NOMO-1 (cell line): ENCODE measurements at regions not wholly inside any gene's neighbourhood (a gene's known extent, or its start where the extent isn't known, plus 50 kb on each side); places are given as distances from the start of the nearest gene placed in this dataset.

Experiments used
- DNase-seq, 2 experiments: peaks; one replicate each; lab custom pipeline; 2025; ENCODE audit not compliant: unreplicated experiment in 2 of 2; lab: John Stamatoyannopoulos, UW

DNA sequence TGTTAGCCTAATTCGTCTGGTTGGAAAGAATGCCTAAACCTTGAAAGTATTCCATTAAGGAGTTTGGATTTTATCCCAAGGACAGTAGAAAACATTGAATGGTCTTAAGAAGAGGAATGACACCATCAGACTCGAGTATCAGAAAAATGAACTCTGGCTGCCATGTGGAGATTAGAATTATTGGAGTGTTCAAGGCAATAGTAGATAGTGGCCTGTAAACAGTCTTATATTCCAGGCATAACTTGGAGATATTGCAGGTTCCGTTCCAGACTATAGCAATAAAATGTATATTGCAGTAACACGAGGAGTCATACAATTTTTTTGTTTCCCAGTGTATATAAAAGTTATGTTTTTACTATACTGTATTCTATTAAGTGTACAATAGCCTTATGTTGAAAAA lies 130.9 kb downstream of the GDAP2 start:
- no peak for DNase-seq

DNA sequence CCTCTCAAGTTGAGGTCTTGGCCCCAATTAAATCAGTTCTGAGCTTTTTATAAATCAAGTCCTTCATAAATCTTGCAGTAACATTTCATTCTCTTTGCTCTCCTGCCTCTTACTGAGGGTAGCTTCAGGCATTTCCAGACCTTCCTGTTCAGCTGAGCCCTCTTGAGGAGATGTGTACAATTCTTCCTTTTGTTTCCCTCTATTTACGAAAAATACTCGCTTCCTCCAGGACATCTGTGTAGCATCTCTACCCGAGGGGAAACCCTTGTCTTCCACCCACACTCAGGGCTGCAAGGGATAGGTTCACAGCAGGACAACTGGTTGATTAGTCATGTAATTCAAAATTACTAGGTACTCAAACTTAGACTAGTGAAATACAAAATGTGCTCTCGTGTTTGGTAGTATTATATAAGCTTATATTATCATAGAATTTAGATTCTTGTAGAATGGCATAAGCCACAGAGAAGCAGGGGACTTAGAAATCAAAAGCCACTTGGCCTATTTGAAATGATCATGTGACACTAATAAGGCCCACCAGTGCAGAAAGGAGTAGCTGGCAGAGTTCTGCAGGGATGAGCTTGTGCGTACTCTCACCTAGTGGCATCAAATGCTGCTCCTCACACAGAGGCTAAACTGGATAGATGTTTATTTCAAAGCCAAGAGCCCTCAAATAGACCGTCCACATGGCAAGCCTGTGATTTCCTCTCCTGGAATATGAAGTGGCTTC lies 126.7 kb downstream of the GDAP2 start:
- DNase-seq = no peak

DNA sequence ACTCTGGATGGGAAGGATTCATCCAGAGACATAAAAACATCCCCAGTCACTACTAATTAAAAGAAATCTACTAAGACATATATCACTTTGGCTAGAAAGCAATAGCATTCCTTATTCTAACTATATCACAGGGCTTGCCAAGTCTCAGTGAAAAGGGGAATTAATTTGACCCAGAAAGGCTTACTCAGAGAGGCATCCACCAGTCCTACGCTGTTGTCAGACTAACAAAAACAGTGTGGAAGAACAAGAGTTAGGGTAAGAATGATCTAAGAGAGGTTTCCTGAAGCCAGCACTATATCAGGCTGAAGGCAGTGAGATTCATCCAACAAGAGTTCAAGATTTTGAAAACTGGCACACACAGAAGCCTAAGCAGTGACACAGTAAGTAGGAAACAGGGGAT lies 126.1 kb downstream of the GDAP2 start:
- DNase-seq = no peak

DNA sequence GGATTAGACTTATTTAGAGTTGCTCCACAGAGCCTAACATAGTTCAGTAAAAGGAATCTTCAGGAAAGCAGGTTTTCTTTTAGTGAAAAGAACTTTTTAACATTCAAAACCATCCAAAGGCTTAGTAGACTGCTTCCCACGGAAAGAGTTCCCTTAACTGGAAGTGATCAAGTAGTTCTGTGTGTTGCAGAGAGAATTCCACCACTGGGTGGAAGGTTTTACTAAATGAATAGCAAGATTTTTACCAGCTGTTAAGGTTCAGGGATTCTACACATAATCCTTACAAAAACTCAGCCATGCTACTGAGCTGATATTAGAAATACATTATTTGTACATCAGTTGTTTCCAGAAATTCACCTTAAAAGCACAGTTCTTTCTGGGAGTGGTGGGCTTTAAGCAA lies 119.7 kb downstream of the GDAP2 start:
- DNase-seq = no peak

DNA sequence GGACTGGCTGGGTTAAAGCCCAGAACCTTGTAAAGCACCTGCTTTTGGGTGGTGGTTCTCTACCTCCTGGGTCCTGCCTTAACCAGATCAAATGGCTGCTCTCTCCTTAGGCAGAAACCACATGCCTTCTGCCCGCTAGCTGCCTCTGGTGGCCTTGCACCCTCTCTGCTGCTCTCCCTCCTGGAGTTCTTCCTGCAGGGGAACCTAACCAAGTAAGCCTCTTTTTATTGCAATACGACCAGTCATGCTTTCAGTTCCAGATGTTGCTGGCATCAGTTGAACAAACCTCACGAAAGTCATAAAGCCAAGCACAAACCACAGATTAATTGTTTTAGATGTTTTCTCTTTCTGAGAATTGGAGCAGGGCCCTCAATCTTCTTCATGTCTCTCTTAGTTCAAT lies 118.9 kb downstream of the GDAP2 start:
- DNase-seq = no peak

DNA sequence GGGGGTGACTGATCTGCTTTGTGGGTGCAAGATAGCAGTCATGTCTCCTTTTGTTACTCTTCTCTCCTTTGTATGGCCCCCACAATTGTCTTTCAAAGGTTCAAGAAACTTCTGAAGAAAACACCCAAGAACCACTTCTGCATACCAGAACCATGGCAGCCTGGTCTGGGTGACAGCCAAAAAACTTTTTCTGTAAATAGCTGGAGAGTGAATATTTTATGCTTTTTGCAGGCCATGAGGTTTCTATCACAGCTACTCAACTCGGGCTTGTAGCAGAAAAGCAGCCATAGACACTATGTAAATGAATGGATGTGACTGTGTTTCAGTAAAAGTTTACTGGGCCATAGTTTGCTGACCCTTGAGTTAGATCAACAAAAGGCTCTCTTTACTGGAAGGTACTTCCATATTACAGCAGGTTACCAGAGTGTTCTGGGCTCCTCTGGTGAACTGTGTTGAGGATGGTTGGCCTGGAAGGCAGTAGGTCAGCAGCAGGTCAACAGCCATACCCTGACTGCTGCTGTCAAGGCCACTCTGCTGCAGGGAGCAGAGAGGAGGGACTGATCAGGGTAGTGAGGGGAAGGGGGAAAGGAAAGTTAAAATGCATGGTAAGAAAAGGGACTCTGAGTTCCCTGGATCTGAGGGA lies 116.4 kb downstream of the GDAP2 start:
- no peak for DNase-seq
